MM.1S (cell line): ENCODE measurements at regions not wholly inside any gene's neighbourhood (a gene's known extent, or its start where the extent isn't known, plus 50 kb on each side); places are given as distances from the start of the nearest gene placed in this dataset.

Experiments
- EZH2 ChIP-seq: fragments of 300-600 bp; sonication (generic); optimal IDR thresholded peaks from 2 replicates; pipeline ENCODE3; 2017; ENCODE audit warnings: low read depth, mild to moderate bottlenecking, antibody characterized with exemption, low read length, mixed read lengths
- EZH2phosphoT487 ChIP-seq: fragments of 300-600 bp; sonication (generic); IDR thresholded peaks from 2 replicates; pipeline ENCODE4 v1.6.1; 2018; ENCODE audit warnings: antibody characterized with exemption, low read length
- TF ChIP-seq, protein P1 (sequence below): fragments of 300-600 bp; sonication (generic); IDR thresholded peaks from 2 replicates; pipeline ENCODE4 v1.5.1; 2016; ENCODE audit warnings: antibody characterized with exemption, low read length, mixed read lengths

DNA sequence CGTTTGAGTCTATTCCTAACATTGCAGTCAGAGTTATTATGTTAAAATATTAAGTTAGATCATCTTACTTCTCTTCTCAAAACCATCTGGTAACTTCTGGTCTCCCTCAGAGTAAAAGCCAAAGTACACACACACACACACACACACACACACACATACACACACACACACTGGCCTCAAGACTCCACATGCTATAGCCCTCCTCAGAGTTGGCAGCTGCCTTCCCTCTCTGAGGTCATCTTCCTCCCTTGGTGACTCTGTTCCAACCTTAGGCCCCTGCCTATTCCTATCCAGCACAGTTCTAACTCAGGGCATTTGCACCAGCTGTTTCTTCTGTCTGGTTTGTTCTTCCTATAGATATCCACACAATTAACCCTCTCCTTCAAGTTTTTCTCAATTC is 272.0 kb upstream of the SESN3 start:
- TF ChIP-seq EZH2 (no peak), EZH2phosphoT487 (no peak)
- TF ChIP-seq, protein P1, sequence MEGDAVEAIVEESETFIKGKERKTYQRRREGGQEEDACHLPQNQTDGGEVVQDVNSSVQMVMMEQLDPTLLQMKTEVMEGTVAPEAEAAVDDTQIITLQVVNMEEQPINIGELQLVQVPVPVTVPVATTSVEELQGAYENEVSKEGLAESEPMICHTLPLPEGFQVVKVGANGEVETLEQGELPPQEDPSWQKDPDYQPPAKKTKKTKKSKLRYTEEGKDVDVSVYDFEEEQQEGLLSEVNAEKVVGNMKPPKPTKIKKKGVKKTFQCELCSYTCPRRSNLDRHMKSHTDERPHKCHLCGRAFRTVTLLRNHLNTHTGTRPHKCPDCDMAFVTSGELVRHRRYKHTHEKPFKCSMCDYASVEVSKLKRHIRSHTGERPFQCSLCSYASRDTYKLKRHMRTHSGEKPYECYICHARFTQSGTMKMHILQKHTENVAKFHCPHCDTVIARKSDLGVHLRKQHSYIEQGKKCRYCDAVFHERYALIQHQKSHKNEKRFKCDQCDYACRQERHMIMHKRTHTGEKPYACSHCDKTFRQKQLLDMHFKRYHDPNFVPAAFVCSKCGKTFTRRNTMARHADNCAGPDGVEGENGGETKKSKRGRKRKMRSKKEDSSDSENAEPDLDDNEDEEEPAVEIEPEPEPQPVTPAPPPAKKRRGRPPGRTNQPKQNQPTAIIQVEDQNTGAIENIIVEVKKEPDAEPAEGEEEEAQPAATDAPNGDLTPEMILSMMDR = no peak
